HepG2 (cell line): ENCODE measurements at regions not wholly inside any gene's neighbourhood (a gene's known extent, or its start where the extent isn't known, plus 50 kb on each side); places are given as distances from the start of the nearest gene placed in this dataset.

Experiments used
- ATAC-seq: fragments of 200-7000 bp; cut with Tn5 transposase; 3 replicates; pipeline ENCODE4 v1.9.1; 2020; ENCODE audit warnings: mild to moderate bottlenecking, moderate library complexity
- BruUV-seq: library from RNA; stranded (reverse); fragments of 400-500 nt; replicated peaks from 2 replicates; lab custom pipeline; 2021; lab: Mats Ljungman, UMichigan
- CTCF ChIA-PET: fragments of 300-600 bp; formaldehyde crosslinking; extraction: SDS; loops from one replicate; lab custom pipeline; 2021; ENCODE audit warnings: low total read pairs, inconsistent platforms, low intra/inter-chr PET ratio; lab: Yijun Ruan, JAX
- POLR2A ChIA-PET: fragments of 350-600 bp; sonication (Branson Sonifier 250); formaldehyde crosslinking; loops from one replicate; lab custom pipeline; 2020; ENCODE audit warnings: antibody characterized with exemption, inconsistent platforms; lab: Yijun Ruan, JAX
- DNase-seq: peaks from one replicate; pipeline ENCODE4 v3.0.0-alpha.2; 2015; ENCODE audit warnings: low spot score
- FAIRE-seq: peaks from 3 replicates; lab custom pipeline; 2011; peaks lifted over from hg19 to GRCh38; lab: Jason Lieb, UNC
- H2AFZ ChIP-seq: one replicate; pipeline ENCODE4 v1.6.1; 2011; ENCODE audit warnings: low read length, inconsistent platforms
- H3K27ac ChIP-seq: fragments of 300-600 bp; 3 replicates; pipeline ENCODE4 v1.8.0; 2011; ENCODE audit warnings: mixed run types, mild to moderate bottlenecking, mixed read lengths, low read length, inconsistent platforms; ENCODE audit not compliant: insufficient read depth; ENCODE audit errors: extremely low read length
- H3K27me3 ChIP-seq, 2 experiments: fragments of 200-600 bp in 1 of 2; 2 replicates in 1 of 2; 3 replicates in 1 of 2; pipeline versions ENCODE4 v1.6.0 to v1.8.0; 2011; ENCODE audit warnings: low read length in 2 of 2, mild to moderate bottlenecking in 2 of 2, moderate library complexity in 2 of 2, inconsistent platforms in 1 of 2; ENCODE audit not compliant: insufficient read depth in 2 of 2, control insufficient read depth in 1 of 2
- H3K36me3 ChIP-seq, 2 experiments: fragments of 200-600 bp in 1 of 2; replicated peaks in 1 of 2; 2 replicates in 1 of 2; 3 replicates in 1 of 2; pipeline versions ENCODE4 v1.5.1 to v1.8.0; 2011; ENCODE audit warnings: low read length in 2 of 2, inconsistent platforms in 1 of 2; ENCODE audit not compliant: insufficient read depth in 2 of 2, control insufficient read depth in 1 of 2
- H3K4me1 ChIP-seq: 2 replicates; pipeline ENCODE4 v1.5.1; 2012; ENCODE audit warnings: low read length, inconsistent platforms; ENCODE audit not compliant: insufficient read depth
- H3K4me2 ChIP-seq: 2 replicates; pipeline ENCODE4 v1.6.0; 2011; ENCODE audit warnings: low read depth, low read length, inconsistent platforms
- H3K4me3 ChIP-seq, 3 experiments: fragments of 200-600 bp in 1 of 3; sonication (generic), shearing (Covaris generic) in 1 of 3; replicated peaks in 1 of 3; 2 replicates each; pipeline ENCODE4 v1.5.1; 2011 to 2016; ENCODE audit warnings: low read length in 3 of 3, inconsistent platforms in 2 of 3, low read depth in 2 of 3, mild to moderate bottlenecking in 2 of 3, control low read depth in 1 of 3, mixed read lengths in 1 of 3; ENCODE audit not compliant: insufficient read depth in 1 of 3
- H3K79me2 ChIP-seq: one replicate; pipeline ENCODE4 v1.6.1; 2011; ENCODE audit warnings: low read length, inconsistent platforms; ENCODE audit not compliant: insufficient read depth
- H3K9ac ChIP-seq: 2 replicates; pipeline ENCODE4 v1.6.0; 2011; ENCODE audit warnings: mild to moderate bottlenecking, low read depth, low read length, inconsistent platforms; ENCODE audit not compliant: insufficient read depth
- H3K9me3 ChIP-seq: 2 replicates; pipeline ENCODE4 v1.5.1; 2012; ENCODE audit warnings: mild to moderate bottlenecking, low read length
- H4K20me1 ChIP-seq: 2 replicates; pipeline ENCODE4 v1.6.0; 2011; ENCODE audit warnings: inconsistent platforms, mild to moderate bottlenecking, low read length, moderate library complexity; ENCODE audit not compliant: insufficient read depth
- KMT2B ChIP-seq: IDR thresholded peaks from 2 replicates; pipeline ENCODE4 v1.6.1; 2016; ENCODE audit warnings: missing genetic modification reagents, missing compliant biosample characterization
- SRY ChIP-seq: sonication (generic); formaldehyde crosslinking; IDR thresholded peaks from 2 replicates; pipeline ENCODE4 v1.8.0; 2022; ENCODE audit warnings: mild to moderate bottlenecking, missing genetic modification reagents
- WIZ ChIP-seq: sonication (generic); formaldehyde crosslinking; IDR thresholded peaks from 2 replicates; pipeline ENCODE4 v1.5.1; 2020; ENCODE audit warnings: mild to moderate bottlenecking, missing genetic modification reagents
- ZNF235 ChIP-seq: sonication (generic); formaldehyde crosslinking; IDR thresholded peaks from 2 replicates; pipeline ENCODE4 v1.8.1; 2023; ENCODE audit warnings: mild to moderate bottlenecking, missing genetic modification reagents, borderline replicate concordance
- WGBS: methylation state at CpG from one replicate; pipeline ENCODE4 v1.1.6; 2017; ENCODE audit warnings: low lambda C conversion rate; 5-methylcytosine and 5-hydroxymethylcytosine counted together
- in situ Hi-C: cut with HindIII; loops from 2 replicates; pipeline ENCODE4 v1.10.0; 2017; ENCODE audit warnings: low pct_unique_long_range_greater_than_20kb; ENCODE audit not compliant: extremely low pct_ligation_motif_present
- intact Hi-C: fragments of 100-400 bp; cut with micrococcal nuclease; formaldehyde crosslinking; loops from one replicate; pipeline ENCODE4 v1.10.0; 2022; ENCODE audit not compliant: unreplicated experiment
- TF ChIP-seq, protein P1 (sequence below): sonication (generic); formaldehyde crosslinking; IDR thresholded peaks from 2 replicates; pipeline ENCODE4 v1.5.1; 2020; ENCODE audit warnings: mild to moderate bottlenecking, missing genetic modification reagents, moderate library complexity

DNA sequence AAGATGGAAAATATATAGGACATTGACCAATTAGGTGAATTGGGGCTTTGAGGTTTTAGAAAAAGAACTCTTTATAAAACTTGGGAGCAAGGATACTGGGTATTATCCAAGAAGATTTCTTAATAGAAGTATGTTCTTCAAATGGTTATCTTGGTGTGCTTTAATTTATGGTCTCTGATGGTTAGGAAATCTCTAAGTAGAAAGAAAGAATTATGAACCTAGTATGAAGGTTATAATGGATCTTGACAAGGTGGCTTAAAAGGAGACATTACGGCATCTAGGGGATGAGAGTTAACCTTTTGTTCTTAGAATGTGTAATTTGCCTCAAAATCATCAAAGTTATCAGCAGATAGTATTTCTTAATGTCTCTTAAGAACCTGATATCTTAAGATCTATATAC lies 210.4 kb upstream of the PRICKLE1 start:
- H4K20me1 ChIP-seq, result no peaks in the 10 kb centered on the region
- intact Hi-C loops, result no loop called here
- CTCF ChIA-PET, result no interaction called here
- TF ChIP-seq, protein P1, sequence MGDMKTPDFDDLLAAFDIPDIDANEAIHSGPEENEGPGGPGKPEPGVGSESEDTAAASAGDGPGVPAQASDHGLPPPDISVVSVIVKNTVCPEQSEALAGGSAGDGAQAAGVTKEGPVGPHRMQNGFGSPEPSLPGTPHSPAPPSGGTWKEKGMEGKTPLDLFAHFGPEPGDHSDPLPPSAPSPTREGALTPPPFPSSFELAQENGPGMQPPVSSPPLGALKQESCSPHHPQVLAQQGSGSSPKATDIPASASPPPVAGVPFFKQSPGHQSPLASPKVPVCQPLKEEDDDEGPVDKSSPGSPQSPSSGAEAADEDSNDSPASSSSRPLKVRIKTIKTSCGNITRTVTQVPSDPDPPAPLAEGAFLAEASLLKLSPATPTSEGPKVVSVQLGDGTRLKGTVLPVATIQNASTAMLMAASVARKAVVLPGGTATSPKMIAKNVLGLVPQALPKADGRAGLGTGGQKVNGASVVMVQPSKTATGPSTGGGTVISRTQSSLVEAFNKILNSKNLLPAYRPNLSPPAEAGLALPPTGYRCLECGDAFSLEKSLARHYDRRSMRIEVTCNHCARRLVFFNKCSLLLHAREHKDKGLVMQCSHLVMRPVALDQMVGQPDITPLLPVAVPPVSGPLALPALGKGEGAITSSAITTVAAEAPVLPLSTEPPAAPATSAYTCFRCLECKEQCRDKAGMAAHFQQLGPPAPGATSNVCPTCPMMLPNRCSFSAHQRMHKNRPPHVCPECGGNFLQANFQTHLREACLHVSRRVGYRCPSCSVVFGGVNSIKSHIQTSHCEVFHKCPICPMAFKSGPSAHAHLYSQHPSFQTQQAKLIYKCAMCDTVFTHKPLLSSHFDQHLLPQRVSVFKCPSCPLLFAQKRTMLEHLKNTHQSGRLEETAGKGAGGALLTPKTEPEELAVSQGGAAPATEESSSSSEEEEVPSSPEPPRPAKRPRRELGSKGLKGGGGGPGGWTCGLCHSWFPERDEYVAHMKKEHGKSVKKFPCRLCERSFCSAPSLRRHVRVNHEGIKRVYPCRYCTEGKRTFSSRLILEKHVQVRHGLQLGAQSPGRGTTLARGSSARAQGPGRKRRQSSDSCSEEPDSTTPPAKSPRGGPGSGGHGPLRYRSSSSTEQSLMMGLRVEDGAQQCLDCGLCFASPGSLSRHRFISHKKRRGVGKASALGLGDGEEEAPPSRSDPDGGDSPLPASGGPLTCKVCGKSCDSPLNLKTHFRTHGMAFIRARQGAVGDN, result no peak
- TF ChIP-seq WIZ (CRISPR knock-in tag), result no peak
- TF ChIP-seq ZNF235, result no peak
- TF ChIP-seq KMT2B, result no peak
- no peak for TF ChIP-seq SRY (CRISPR knock-in tag)
- no peaks in the 10 kb centered on the region for H3K4me1 ChIP-seq
- no TSS peak for BruUV-seq
- DNase-seq (no peak), FAIRE-seq (no peak), ATAC-seq (no peak)
- H2AFZ ChIP-seq, result no peak overlapping the region
- 59% methylated on average over 1 of the region's 1 CpG for whole genome bisulfite sequencing
- H3K9me3 ChIP-seq, result no peaks in the 10 kb centered on the region
- no peak overlapping the region for H3K27ac ChIP-seq
- POLR2A ChIA-PET, result no interaction called here
- no peaks in the 10 kb centered on the region for H3K79me2 ChIP-seq
- H3K9ac ChIP-seq, result no peak overlapping the region
- in situ Hi-C loops, result no loop called here
- H3K36me3 ChIP-seq, result no peaks in the 10 kb centered on the region
- H3K4me3 ChIP-seq, result no peak overlapping the region
- no peak overlapping the region for H3K4me2 ChIP-seq
- H3K27me3 ChIP-seq, result no peaks in the 10 kb centered on the region
